ENCODE measurements at regions not wholly inside any gene's neighbourhood (a gene's known extent, or its start where the extent isn't known, plus 50 kb on each side); places are given as distances from the start of the nearest gene placed in this dataset.

DNA sequence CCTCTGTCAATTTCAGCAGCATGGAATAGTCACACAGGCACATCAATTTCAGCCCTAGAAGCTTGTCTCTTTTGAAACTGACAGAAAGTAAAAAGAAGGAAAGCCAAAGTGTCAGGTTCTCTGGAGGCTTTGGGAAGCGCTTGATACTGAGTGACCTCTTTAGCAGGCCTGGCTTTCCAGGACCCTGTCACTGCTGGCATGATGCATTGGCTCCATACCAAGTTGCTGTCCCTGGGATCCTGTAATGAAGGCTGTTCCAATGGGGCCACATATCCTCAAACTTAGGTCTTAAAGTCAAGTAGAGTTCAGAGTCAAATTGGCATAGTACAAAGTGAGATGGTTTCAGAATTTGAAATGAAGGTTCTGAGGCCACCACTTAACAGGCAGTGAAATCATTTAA is 640.9 kb downstream of the SQOR start:
- Histone ChIP-seq H2BK20ac (ENCODE audit: low read depth, low read length) (no peak overlapping the region), H3K9me3 (ENCODE audit: control insufficient read depth, insufficient read depth, low read length) (no peaks in the 10 kb centered on the region), H3K79me1 (ENCODE audit: low read depth in 1 of 2, low read length in 2 of 2) (no peaks in the 10 kb centered on the region), H3K4me2 (ENCODE audit: low read depth, low read length) (no peak overlapping the region), H2BK5ac (ENCODE audit: low read depth, low read length, poor library complexity, severe bottlenecking) (no peak overlapping the region), H3K18ac (ENCODE audit: low read depth, low read length) (no peak overlapping the region), H4K91ac (ENCODE audit: insufficient read depth, low read depth, low read length) (no peak overlapping the region), H3K4me3 (ENCODE audit: insufficient read depth, low read depth, low read length) (no peak overlapping the region), H3K36me3 (ENCODE audit: control insufficient read depth, insufficient read depth, low read length) (no peaks in the 10 kb centered on the region), H4K20me1 (ENCODE audit: insufficient read depth, low read length) (no peaks in the 10 kb centered on the region), H3K27me3 (ENCODE audit: control insufficient read depth, insufficient read depth, low read length) (no peaks in the 10 kb centered on the region), H3K23ac (ENCODE audit: low read depth, low read length) (no peak overlapping the region), H2BK120ac (ENCODE audit: low read depth, low read length) (no peak overlapping the region), H3K9me1 (ENCODE audit: insufficient read depth, low read length) (no peaks in the 10 kb centered on the region), H2BK15ac (ENCODE audit: low read depth, low read length) (no peak overlapping the region), H2AK5ac (ENCODE audit: low read depth, low read length) (no peak overlapping the region), H4K8ac (ENCODE audit: low read depth in 2 of 2, low read length in 2 of 2) (no peak overlapping the region), H3K14ac (replicated peaks; ENCODE audit: low read depth, low read length) (no peak overlapping the region), H3K56ac (ENCODE audit: extremely low read depth, insufficient read depth, low read length) (no peak overlapping the region), H2AK9ac (replicated peaks; ENCODE audit: low read depth, low read length, poor library complexity) (no peak overlapping the region), H3K4me1 (ENCODE audit: control insufficient read depth, insufficient read depth, low read length) (no peaks in the 10 kb centered on the region), H4K5ac (ENCODE audit: low read depth, low read length) (no peak overlapping the region), H3K4ac (ENCODE audit: low read depth, low read length) (no peak overlapping the region), H2AFZ (replicated peaks; ENCODE audit: low read length, poor library complexity) (no peak overlapping the region), H3K9ac (ENCODE audit: low read depth, low read length) (no peak overlapping the region), H3K27ac (ENCODE audit: insufficient read depth, low read length) (no peak overlapping the region)
- no TSS peak for BruUV-seq (replicated peaks)
- DNase-seq = no peak
- in situ Hi-C loops (cut with MboI; ENCODE audit: low sequenced_read_pairs) (no loop called here), dilution Hi-C loops (cut with HindIII; ENCODE audit: low sequenced_read_pairs, unreplicated experiment) (no loop called here), intact Hi-C loops (cut with micrococcal nuclease) (no loop called here)
- TF ChIP-seq USF2 (IDR thresholded peaks at IDR 0.05; ENCODE audit: low read depth, low read length) = no peak
- TF ChIP-seq SMC3 (IDR thresholded peaks at IDR 0.05; ENCODE audit: low read depth, low read length) = no peak
- TF ChIP-seq, protein P1, sequence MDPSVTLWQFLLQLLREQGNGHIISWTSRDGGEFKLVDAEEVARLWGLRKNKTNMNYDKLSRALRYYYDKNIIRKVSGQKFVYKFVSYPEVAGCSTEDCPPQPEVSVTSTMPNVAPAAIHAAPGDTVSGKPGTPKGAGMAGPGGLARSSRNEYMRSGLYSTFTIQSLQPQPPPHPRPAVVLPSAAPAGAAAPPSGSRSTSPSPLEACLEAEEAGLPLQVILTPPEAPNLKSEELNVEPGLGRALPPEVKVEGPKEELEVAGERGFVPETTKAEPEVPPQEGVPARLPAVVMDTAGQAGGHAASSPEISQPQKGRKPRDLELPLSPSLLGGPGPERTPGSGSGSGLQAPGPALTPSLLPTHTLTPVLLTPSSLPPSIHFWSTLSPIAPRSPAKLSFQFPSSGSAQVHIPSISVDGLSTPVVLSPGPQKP (IDR thresholded peaks at IDR 0.05; ENCODE audit: borderline replicate concordance, low read depth, low read length) = no peak
- no peak for TF ChIP-seq POLR2A (IDR thresholded peaks at IDR 0.05; ENCODE audit: low read depth, low read length)
- no peak for TF ChIP-seq RAD21 (IDR thresholded peaks at IDR 0.05; ENCODE audit: low read length)
- TF ChIP-seq FOS (IDR thresholded peaks at IDR 0.05; ENCODE audit: low read depth, low read length) = no peak
- no peak for TF ChIP-seq MXI1 (IDR thresholded peaks at IDR 0.05; ENCODE audit: borderline replicate concordance, low read depth, low read length)
- no peak for TF ChIP-seq NFE2L2 (IDR thresholded peaks at IDR 0.05; ENCODE audit: low read depth, low read length)
- POLR2A ChIA-PET (ENCODE audit: unreplicated experiment) = no interaction called here
- no CpG with 5 or more reads among the region's 1 CpG for WGBS, 2 experiments (ENCODE audit: extremely low coverage in 2 of 2, insufficient read length in 1 of 2)
- no peak for ATAC-seq (ENCODE audit: low read depth)
- CTCF ChIA-PET = no interaction called here

Measured in IMR-90 (cell line).